SK-N-SH treated with all-trans-retinoic acid at 6 μM for 48 hours (cell line): ENCODE measurements at regions not wholly inside any gene's neighbourhood (a gene's known extent, or its start where the extent isn't known, plus 50 kb on each side); places are given as distances from the start of the nearest gene placed in this dataset.

Experiments
- ATAC-seq: fragments of 200-7000 bp; cut with Tn5 transposase; 3 replicates; pipeline ENCODE4 v1.9.1; 2020; ENCODE audit warnings: mild to moderate bottlenecking, moderate library complexity
- ARNTL ChIP-seq: fragments of 450-650 bp; formaldehyde crosslinking; IDR thresholded peaks from 2 replicates; pipeline ENCODE4 v1.5.0; 2020; ENCODE audit warnings: low read depth, mild to moderate bottlenecking, moderate library complexity, borderline replicate concordance
- BACH2 ChIP-seq: fragments of 250-450 bp; sonication (Bioruptor Pico); IDR thresholded peaks from 2 replicates; pipeline ENCODE4 v1.9.0; 2021; ENCODE audit warnings: mild to moderate bottlenecking, borderline replicate concordance
- CSDC2 ChIP-seq: fragments of 250-450 bp; sonication (Bioruptor Pico); IDR thresholded peaks from 2 replicates; pipeline ENCODE4 v1.5.0; 2020; ENCODE audit warnings: mild to moderate bottlenecking, moderate library complexity
- ESRRG ChIP-seq: fragments of 250-450 bp; sonication (Bioruptor Pico); IDR thresholded peaks from 2 replicates; pipeline ENCODE4 v1.6.1; 2021; ENCODE audit warnings: mild to moderate bottlenecking
- GLIS3 ChIP-seq: fragments of 250-450 bp; sonication (Bioruptor Pico); IDR thresholded peaks from 2 replicates; pipeline ENCODE4 v1.5.0; 2020; ENCODE audit warnings: mild to moderate bottlenecking, moderate library complexity
- ISL1 ChIP-seq: fragments of 250-450 bp; sonication (Bioruptor Pico); IDR thresholded peaks from 2 replicates; pipeline ENCODE4 v2.1.2; 2022; ENCODE audit warnings: mild to moderate bottlenecking, moderate library complexity
- OSR1 ChIP-seq: fragments of 250-450 bp; sonication (Bioruptor Pico); IDR thresholded peaks from 2 replicates; pipeline ENCODE4 v1.8.0; 2022; ENCODE audit warnings: moderate library complexity, mild to moderate bottlenecking, inconsistent platforms
- PPARA ChIP-seq: fragments of 250-450 bp; sonication (Bioruptor Pico); IDR thresholded peaks from 2 replicates; pipeline ENCODE4 v1.5.0; 2020; ENCODE audit warnings: mild to moderate bottlenecking, borderline replicate concordance
- RARB ChIP-seq: fragments of 250-450 bp; sonication (Bioruptor Pico); IDR thresholded peaks from 2 replicates; pipeline ENCODE4 v1.8.0; 2021; ENCODE audit warnings: mild to moderate bottlenecking, moderate library complexity
- SNAI2 ChIP-seq: fragments of 250-450 bp; sonication (Bioruptor Pico); IDR thresholded peaks from 2 replicates; pipeline ENCODE4 v1.5.0; 2020; ENCODE audit warnings: mild to moderate bottlenecking, moderate library complexity
- TCF4 ChIP-seq: fragments of 250-450 bp; sonication (Bioruptor Pico); IDR thresholded peaks from 2 replicates; pipeline ENCODE4 v1.8.0; 2021; ENCODE audit warnings: mild to moderate bottlenecking, moderate library complexity, borderline replicate concordance
- TOX ChIP-seq: fragments of 250-450 bp; sonication (Bioruptor Pico); IDR thresholded peaks from 2 replicates; pipeline ENCODE4 v1.8.0; 2021; ENCODE audit warnings: mild to moderate bottlenecking, moderate library complexity, borderline replicate concordance
- ZC3H10 ChIP-seq: fragments of 250-450 bp; sonication (Bioruptor Pico); IDR thresholded peaks from 2 replicates; pipeline ENCODE4 v1.5.1; 2021; ENCODE audit warnings: mild to moderate bottlenecking, moderate library complexity
- ZFP3 ChIP-seq: fragments of 250-450 bp; sonication (Bioruptor Pico); IDR thresholded peaks from 2 replicates; pipeline ENCODE4 v1.5.0; 2020; ENCODE audit warnings: mild to moderate bottlenecking, moderate library complexity
- ZFP30 ChIP-seq: fragments of 450-650 bp; formaldehyde crosslinking; IDR thresholded peaks from 2 replicates; pipeline ENCODE4 v1.5.0; 2022; ENCODE audit warnings: mild to moderate bottlenecking, moderate library complexity
- ZNF565 ChIP-seq: fragments of 450-650 bp; formaldehyde crosslinking; conservative IDR thresholded peaks from 2 replicates; pipeline ENCODE4 v1.5.0; 2020; ENCODE audit warnings: low read depth, mild to moderate bottlenecking, moderate library complexity
- ZNF70 ChIP-seq: fragments of 450-650 bp; formaldehyde crosslinking; IDR thresholded peaks from 2 replicates; pipeline ENCODE4 v1.5.0; 2020; ENCODE audit warnings: mild to moderate bottlenecking, moderate library complexity
- ZNF8 ChIP-seq: fragments of 450-650 bp; formaldehyde crosslinking; IDR thresholded peaks from 2 replicates; pipeline ENCODE4 v1.5.0; 2020; ENCODE audit warnings: mild to moderate bottlenecking, moderate library complexity
- TF ChIP-seq, protein P1 (sequence below): fragments of 250-450 bp; sonication (Bioruptor Pico); IDR thresholded peaks from 2 replicates; pipeline ENCODE4 v1.5.1; 2021; ENCODE audit warnings: mild to moderate bottlenecking, moderate library complexity
- TF ChIP-seq, protein P2 (sequence below): fragments of 250-450 bp; sonication (Bioruptor Pico); IDR thresholded peaks from 2 replicates; pipeline ENCODE4 v1.5.1; 2020; ENCODE audit warnings: low read depth, mild to moderate bottlenecking, moderate library complexity
- TF ChIP-seq, protein P3 (sequence below): fragments of 250-450 bp; sonication (Bioruptor Pico); IDR thresholded peaks from 2 replicates; pipeline ENCODE4 v1.5.0; 2020; ENCODE audit warnings: mild to moderate bottlenecking, moderate library complexity
- TF ChIP-seq, protein P4 (sequence below): fragments of 250-450 bp; sonication (Bioruptor Pico); IDR thresholded peaks from 2 replicates; pipeline ENCODE4 v1.8.0; 2021; ENCODE audit warnings: low read depth, mild to moderate bottlenecking, moderate library complexity, borderline replicate concordance
- TF ChIP-seq, protein P5 (sequence below): fragments of 250-450 bp; sonication (Bioruptor Pico); IDR thresholded peaks from 2 replicates; pipeline ENCODE4 v1.8.0; 2020; ENCODE audit warnings: mild to moderate bottlenecking, moderate library complexity, borderline replicate concordance

DNA sequence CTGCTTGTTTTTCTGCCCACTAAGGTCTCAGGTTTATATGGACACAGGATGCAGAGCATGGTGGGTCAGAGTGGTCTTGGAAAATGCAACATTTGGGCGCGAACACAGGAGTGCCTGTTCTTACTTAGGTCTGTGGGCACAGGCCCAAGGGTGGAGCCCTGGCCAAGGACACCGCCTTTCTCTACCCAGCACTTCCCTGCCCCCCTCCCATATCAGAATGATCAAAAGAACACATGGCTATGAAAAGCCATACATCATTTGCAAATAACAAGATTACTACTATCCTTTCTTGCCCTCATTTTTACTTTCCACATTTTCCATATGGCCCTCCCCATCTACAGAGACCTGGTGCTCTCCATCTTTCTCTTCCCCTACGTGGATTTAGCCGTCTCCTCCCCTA lies 162.2 kb downstream of the ENC1 start:
- TF ChIP-seq CSDC2 (CRISPR knock-in tag) (no peak), ZNF70 (no peak), GLIS3 (no peak), BACH2 (CRISPR knock-in tag) (no peak), TCF4 (CRISPR knock-in tag) (no peak), RARB (CRISPR knock-in tag) (no peak), ZFP3 (CRISPR knock-in tag) (no peak), ZFP30 (CRISPR knock-in tag) (no peak), ZNF8 (CRISPR knock-in tag) (no peak), OSR1 (CRISPR knock-in tag) (no peak), ARNTL (CRISPR knock-in tag) (no peak), ESRRG (CRISPR knock-in tag) (no peak), TOX (CRISPR knock-in tag) (no peak), ZNF565 (CRISPR knock-in tag) (no peak), ZC3H10 (CRISPR knock-in tag) (no peak), ISL1 (CRISPR knock-in tag) (no peak)
- TF ChIP-seq, protein P1, sequence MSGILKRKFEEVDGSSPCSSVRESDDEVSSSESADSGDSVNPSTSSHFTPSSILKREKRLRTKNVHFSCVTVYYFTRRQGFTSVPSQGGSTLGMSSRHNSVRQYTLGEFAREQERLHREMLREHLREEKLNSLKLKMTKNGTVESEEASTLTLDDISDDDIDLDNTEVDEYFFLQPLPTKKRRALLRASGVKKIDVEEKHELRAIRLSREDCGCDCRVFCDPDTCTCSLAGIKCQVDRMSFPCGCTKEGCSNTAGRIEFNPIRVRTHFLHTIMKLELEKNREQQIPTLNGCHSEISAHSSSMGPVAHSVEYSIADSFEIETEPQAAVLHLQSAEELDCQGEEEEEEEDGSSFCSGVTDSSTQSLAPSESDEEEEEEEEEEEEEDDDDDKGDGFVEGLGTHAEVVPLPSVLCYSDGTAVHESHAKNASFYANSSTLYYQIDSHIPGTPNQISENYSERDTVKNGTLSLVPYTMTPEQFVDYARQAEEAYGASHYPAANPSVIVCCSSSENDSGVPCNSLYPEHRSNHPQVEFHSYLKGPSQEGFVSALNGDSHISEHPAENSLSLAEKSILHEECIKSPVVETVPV = no peak
- TF ChIP-seq, protein P2, sequence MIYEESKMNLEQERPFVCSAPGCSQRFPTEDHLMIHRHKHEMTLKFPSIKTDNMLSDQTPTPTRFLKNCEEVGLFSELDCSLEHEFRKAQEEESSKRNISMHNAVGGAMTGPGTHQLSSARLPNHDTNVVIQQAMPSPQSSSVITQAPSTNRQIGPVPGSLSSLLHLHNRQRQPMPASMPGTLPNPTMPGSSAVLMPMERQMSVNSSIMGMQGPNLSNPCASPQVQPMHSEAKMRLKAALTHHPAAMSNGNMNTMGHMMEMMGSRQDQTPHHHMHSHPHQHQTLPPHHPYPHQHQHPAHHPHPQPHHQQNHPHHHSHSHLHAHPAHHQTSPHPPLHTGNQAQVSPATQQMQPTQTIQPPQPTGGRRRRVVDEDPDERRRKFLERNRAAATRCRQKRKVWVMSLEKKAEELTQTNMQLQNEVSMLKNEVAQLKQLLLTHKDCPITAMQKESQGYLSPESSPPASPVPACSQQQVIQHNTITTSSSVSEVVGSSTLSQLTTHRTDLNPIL = no peak
- TF ChIP-seq, protein P3, sequence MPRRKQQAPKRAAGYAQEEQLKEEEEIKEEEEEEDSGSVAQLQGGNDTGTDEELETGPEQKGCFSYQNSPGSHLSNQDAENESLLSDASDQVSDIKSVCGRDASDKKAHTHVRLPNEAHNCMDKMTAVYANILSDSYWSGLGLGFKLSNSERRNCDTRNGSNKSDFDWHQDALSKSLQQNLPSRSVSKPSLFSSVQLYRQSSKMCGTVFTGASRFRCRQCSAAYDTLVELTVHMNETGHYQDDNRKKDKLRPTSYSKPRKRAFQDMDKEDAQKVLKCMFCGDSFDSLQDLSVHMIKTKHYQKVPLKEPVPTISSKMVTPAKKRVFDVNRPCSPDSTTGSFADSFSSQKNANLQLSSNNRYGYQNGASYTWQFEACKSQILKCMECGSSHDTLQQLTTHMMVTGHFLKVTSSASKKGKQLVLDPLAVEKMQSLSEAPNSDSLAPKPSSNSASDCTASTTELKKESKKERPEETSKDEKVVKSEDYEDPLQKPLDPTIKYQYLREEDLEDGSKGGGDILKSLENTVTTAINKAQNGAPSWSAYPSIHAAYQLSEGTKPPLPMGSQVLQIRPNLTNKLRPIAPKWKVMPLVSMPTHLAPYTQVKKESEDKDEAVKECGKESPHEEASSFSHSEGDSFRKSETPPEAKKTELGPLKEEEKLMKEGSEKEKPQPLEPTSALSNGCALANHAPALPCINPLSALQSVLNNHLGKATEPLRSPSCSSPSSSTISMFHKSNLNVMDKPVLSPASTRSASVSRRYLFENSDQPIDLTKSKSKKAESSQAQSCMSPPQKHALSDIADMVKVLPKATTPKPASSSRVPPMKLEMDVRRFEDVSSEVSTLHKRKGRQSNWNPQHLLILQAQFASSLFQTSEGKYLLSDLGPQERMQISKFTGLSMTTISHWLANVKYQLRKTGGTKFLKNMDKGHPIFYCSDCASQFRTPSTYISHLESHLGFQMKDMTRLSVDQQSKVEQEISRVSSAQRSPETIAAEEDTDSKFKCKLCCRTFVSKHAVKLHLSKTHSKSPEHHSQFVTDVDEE (CRISPR knock-in tag) = no peak
- TF ChIP-seq, protein P4, sequence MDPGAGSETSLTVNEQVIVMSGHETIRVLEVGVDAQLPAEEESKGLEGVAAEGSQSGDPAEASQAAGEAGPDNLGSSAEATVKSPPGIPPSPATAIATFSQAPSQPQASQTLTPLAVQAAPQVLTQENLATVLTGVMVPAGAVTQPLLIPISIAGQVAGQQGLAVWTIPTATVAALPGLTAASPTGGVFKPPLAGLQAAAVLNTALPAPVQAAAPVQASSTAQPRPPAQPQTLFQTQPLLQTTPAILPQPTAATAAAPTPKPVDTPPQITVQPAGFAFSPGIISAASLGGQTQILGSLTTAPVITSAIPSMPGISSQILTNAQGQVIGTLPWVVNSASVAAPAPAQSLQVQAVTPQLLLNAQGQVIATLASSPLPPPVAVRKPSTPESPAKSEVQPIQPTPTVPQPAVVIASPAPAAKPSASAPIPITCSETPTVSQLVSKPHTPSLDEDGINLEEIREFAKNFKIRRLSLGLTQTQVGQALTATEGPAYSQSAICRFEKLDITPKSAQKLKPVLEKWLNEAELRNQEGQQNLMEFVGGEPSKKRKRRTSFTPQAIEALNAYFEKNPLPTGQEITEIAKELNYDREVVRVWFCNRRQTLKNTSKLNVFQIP (CRISPR knock-in tag) = no peak
- no peak for ATAC-seq

DNA sequence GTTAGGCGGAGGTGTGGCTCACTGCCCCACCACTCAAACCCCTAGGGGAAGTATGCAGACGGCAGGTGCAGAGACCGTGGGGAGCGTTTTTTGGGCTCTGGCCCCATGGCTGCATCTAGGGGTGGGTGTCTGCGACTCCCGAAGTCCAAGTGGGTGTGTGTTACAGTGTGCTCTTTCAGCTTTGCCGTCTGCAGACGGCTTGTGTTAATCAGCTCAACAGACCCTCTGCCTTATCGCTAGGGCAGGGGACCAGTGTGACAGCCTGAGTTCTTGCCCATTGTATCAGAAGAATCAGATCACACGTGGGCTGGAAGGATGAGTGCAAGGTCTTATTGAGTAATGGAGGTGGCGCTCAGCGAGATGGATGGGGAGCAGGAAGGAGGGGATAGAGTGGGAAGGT lies 162.8 kb downstream of the ENC1 start:
- no peak for TF ChIP-seq ZNF565 (CRISPR knock-in tag)
- TF ChIP-seq ZNF70 = no peak
- TF ChIP-seq, protein P2 = no peak
- TF ChIP-seq BACH2 (CRISPR knock-in tag) = no peak
- TF ChIP-seq SNAI2 (CRISPR knock-in tag) = no peak
- TF ChIP-seq TOX (CRISPR knock-in tag) = no peak
- no peak for TF ChIP-seq ARNTL (CRISPR knock-in tag)
- no peak for TF ChIP-seq ZNF8 (CRISPR knock-in tag)
- TF ChIP-seq, protein P5, sequence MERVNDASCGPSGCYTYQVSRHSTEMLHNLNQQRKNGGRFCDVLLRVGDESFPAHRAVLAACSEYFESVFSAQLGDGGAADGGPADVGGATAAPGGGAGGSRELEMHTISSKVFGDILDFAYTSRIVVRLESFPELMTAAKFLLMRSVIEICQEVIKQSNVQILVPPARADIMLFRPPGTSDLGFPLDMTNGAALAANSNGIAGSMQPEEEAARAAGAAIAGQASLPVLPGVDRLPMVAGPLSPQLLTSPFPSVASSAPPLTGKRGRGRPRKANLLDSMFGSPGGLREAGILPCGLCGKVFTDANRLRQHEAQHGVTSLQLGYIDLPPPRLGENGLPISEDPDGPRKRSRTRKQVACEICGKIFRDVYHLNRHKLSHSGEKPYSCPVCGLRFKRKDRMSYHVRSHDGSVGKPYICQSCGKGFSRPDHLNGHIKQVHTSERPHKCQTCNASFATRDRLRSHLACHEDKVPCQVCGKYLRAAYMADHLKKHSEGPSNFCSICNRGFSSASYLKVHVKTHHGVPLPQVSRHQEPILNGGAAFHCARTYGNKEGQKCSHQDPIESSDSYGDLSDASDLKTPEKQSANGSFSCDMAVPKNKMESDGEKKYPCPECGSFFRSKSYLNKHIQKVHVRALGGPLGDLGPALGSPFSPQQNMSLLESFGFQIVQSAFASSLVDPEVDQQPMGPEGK = no peak
- TF ChIP-seq PPARA (CRISPR knock-in tag) = no peak
- TF ChIP-seq ZC3H10 (CRISPR knock-in tag) = no peak
- no peak for TF ChIP-seq ESRRG (CRISPR knock-in tag)
- TF ChIP-seq GLIS3 = no peak
- ATAC-seq = no peak
